CD14-positive monocyte (primary cell): ENCODE measurements at regions not wholly inside any gene's neighbourhood (a gene's known extent, or its start where the extent isn't known, plus 50 kb on each side); places are given as distances from the start of the nearest gene placed in this dataset.

Experiments used
- DNase-seq, 3 donors: peaks; one replicate each; pipeline ENCODE4 v3.0.0-alpha.2; 2011 to 2022
- H2AFZ ChIP-seq: 2 replicates; pipeline ENCODE4 v1.6.0; 2012; ENCODE audit warnings: mild to moderate bottlenecking, low read depth, low read length, inconsistent platforms; ENCODE audit not compliant: insufficient read depth, poor library complexity, severe bottlenecking
- H3K27ac ChIP-seq, 2 donors: 1 replicate in 1 of 2; 2 replicates in 1 of 2; pipeline ENCODE4 v1.5.1; 2012 to 2013; ENCODE audit warnings: low read length in 2 of 2, control low read depth in 1 of 2, inconsistent platforms in 1 of 2, low read depth in 1 of 2, mild to moderate bottlenecking in 1 of 2
- H3K27me3 ChIP-seq, 2 donors: one replicate each; pipeline versions ENCODE4 v1.6.0 to v1.6.1; 2011 to 2013; ENCODE audit warnings: low read length in 2 of 2; ENCODE audit not compliant: control insufficient read depth in 2 of 2, insufficient read depth in 2 of 2
- H3K36me3 ChIP-seq, 2 donors: replicated peaks in 1 of 2; 1 replicate in 1 of 2; 2 replicates in 1 of 2; pipeline versions ENCODE4 v1.5.1 to v1.6.1; 2012 to 2013; ENCODE audit warnings: low read length in 2 of 2, control low read depth in 1 of 2, inconsistent platforms in 1 of 2, mild to moderate bottlenecking in 1 of 2; ENCODE audit not compliant: insufficient read depth in 2 of 2, control insufficient read depth in 1 of 2
- H3K4me1 ChIP-seq, 2 donors: 1 replicate in 1 of 2; 2 replicates in 1 of 2; pipeline versions ENCODE4 v1.5.1 to v1.6.1; 2012 to 2013; ENCODE audit warnings: low read length in 2 of 2, control low read depth in 1 of 2, inconsistent platforms in 1 of 2, mild to moderate bottlenecking in 1 of 2, moderate library complexity in 1 of 2; ENCODE audit not compliant: insufficient read depth in 2 of 2, control insufficient read depth in 1 of 2
- H3K4me2 ChIP-seq: replicated peaks from 2 replicates; pipeline ENCODE3; 2012; ENCODE audit warnings: low read length, moderate library complexity, mild to moderate bottlenecking; ENCODE audit not compliant: poor library complexity, severe bottlenecking; ENCODE audit errors: extremely low read depth
- H3K4me3 ChIP-seq, 3 experiments: fragments of 200-600 bp in 1 of 3; sonication (generic) in 1 of 3; replicated peaks in 1 of 3; 1 replicate in 2 of 3; 2 replicates in 1 of 3; pipeline ENCODE4 v1.5.1; 2011 to 2013; ENCODE audit warnings: low read length in 3 of 3, mild to moderate bottlenecking in 3 of 3, control low read depth in 2 of 3, low read depth in 2 of 3, inconsistent platforms in 1 of 3, moderate library complexity in 1 of 3
- H3K79me2 ChIP-seq: 2 replicates; pipeline ENCODE4 v1.6.0; 2012; ENCODE audit warnings: mild to moderate bottlenecking, control low read depth, inconsistent platforms, low read length, moderate library complexity; ENCODE audit not compliant: insufficient read depth
- H3K9ac ChIP-seq: 2 replicates; pipeline ENCODE4 v1.6.0; 2017; ENCODE audit warnings: low read length, mild to moderate bottlenecking; ENCODE audit not compliant: insufficient read depth, poor library complexity, severe bottlenecking
- H3K9me3 ChIP-seq, 2 donors: replicated peaks in 1 of 2; 1 replicate in 1 of 2; 2 replicates in 1 of 2; pipeline versions ENCODE4 v1.5.1 to v1.6.1; 2012 to 2013; ENCODE audit warnings: low read length in 2 of 2, control low read depth in 1 of 2; ENCODE audit not compliant: control insufficient read depth in 1 of 2, insufficient read depth in 1 of 2
- H4K20me1 ChIP-seq: 2 replicates; pipeline ENCODE4 v1.6.0; 2012; ENCODE audit warnings: mild to moderate bottlenecking, low read length, control low read depth, moderate library complexity; ENCODE audit not compliant: insufficient read depth
- H3K27ac Mint-ChIP-seq, 7 donors: one replicate each; pipeline ENCODE4 v1.8.0; 2020; ENCODE audit warnings: mild to moderate bottlenecking in 7 of 7, mixed read lengths in 7 of 7, moderate library complexity in 6 of 7, inconsistent platforms in 2 of 7
- H3K27me3 Mint-ChIP-seq, 3 donors: one replicate each; pipeline ENCODE4 v1.8.0; 2021 to 2022; ENCODE audit warnings: low read depth in 3 of 3, mild to moderate bottlenecking in 3 of 3, mixed read lengths in 3 of 3, moderate library complexity in 3 of 3, inconsistent platforms in 1 of 3
- H3K36me3 Mint-ChIP-seq, 2 donors: one replicate each; pipeline ENCODE4 v1.8.0; 2020; ENCODE audit warnings: mixed read lengths in 2 of 2, inconsistent platforms in 1 of 2, mild to moderate bottlenecking in 1 of 2
- H3K4me1 Mint-ChIP-seq: one replicate; pipeline ENCODE4 v1.8.0; 2020; ENCODE audit warnings: mild to moderate bottlenecking, mixed read lengths
- H3K4me3 Mint-ChIP-seq, 2 donors: one replicate each; pipeline ENCODE4 v1.8.0; 2020; ENCODE audit warnings: mild to moderate bottlenecking in 2 of 2, mixed read lengths in 2 of 2, moderate library complexity in 1 of 2
- H3K9me3 Mint-ChIP-seq, 7 donors: one replicate each; pipeline ENCODE4 v1.8.0; 2020 to 2022; ENCODE audit warnings: mixed read lengths in 7 of 7, mild to moderate bottlenecking in 6 of 7, moderate library complexity in 6 of 7, inconsistent platforms in 2 of 7
- WGBS: methylation state at CpG from one replicate; pipeline ENCODE4 v1.1.5; 2013; ENCODE audit warnings: missing lambda C conversion rate; ENCODE audit not compliant: insufficient coverage; 5-methylcytosine and 5-hydroxymethylcytosine counted together
- intact Hi-C, 2 donors: fragments of 100-400 bp; cut with micrococcal nuclease; formaldehyde crosslinking; loops; one replicate each; pipeline versions ENCODE4 v1.15.0 to v1.15.1; 2023
- TF ChIP-seq, protein P1 (sequence below): fragments of 200-600 bp; IDR thresholded peaks from one replicate; pipeline ENCODE4 v1.8.0; 2022; ENCODE audit warnings: antibody characterized with exemption, mild to moderate bottlenecking

DNA sequence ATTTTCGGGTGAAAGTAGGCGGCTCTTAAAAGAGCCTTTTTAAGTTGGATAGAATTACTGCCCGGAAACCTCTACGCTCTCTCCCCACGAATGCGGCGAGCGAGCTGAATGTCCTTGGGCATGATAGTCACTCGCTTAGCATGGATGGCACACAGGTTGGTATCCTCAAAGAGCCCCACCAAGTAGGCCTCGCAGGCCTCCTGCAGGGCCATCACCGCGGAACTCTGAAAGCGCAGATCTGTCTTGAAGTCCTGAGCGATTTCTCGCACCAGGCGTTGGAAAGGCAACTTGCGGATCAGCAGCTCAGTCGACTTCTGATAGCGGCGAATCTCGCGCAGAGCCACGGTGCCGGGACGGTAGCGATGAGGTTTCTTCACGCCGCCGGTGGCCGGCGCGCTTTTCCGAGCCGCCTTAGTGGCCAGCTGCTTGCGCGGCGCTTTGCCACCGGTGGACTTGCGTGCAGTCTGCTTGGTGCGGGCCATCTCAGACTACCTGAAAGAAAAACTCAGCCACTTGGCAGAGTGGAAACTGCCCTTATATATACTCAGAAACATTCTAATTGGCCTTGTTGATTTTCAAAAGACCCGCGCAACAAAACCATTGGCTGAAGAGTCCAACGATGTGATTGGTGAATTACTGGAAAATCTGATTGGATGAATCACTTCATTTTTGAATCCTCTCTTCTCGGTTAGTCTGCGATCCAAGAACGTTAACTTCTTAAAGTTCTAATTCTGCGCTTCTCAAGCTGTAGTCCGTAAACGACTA is 93.9 kb upstream of the BTN3A2 start:
- Histone ChIP-seq H3K9ac (peak overlapping the region; percentile 37), H3K79me2 (peaks cover 17% of the 10 kb centered on the region), H3K4me3 (peak overlapping the region; percentile 50 to 82 (median 58)), H3K9me3 (no peaks in the 10 kb centered on the region), H3K27ac (peak overlapping the region in 1 of 2 donors; percentile 83), H3K27me3 (no peaks in the 10 kb centered on the region), H2AFZ (peak overlapping the region; percentile 95), H3K4me1 (peaks cover 36 to 49% of the 10 kb centered on the region in 2 donors), H3K36me3 (no peaks in the 10 kb centered on the region), H4K20me1 (no peaks in the 10 kb centered on the region), H3K4me2 (peak overlapping the region; percentile 96)
- Mint-ChIP-seq H3K4me1 (peaks cover 33% of the 10 kb centered on the region), H3K36me3 (no peaks in the 10 kb centered on the region), H3K9me3 (no peaks in the 10 kb centered on the region), H3K27me3 (peaks cover 0 to 3% (median 0%) of the 10 kb centered on the region in 3 donors), H3K4me3 (no peak overlapping the region), H3K27ac (peak overlapping the region in 5 of 7 donors; percentile 82 to 92 (median 91))
- intact Hi-C loops: loop anchor here (5.0 to 10.0 kb wide), 2 partner anchors 74 to 236 kb away; a partner anchor contains a TSS
- peak; percentile 66 to 83 (median 73) for DNase-seq
- TF ChIP-seq, protein P1, sequence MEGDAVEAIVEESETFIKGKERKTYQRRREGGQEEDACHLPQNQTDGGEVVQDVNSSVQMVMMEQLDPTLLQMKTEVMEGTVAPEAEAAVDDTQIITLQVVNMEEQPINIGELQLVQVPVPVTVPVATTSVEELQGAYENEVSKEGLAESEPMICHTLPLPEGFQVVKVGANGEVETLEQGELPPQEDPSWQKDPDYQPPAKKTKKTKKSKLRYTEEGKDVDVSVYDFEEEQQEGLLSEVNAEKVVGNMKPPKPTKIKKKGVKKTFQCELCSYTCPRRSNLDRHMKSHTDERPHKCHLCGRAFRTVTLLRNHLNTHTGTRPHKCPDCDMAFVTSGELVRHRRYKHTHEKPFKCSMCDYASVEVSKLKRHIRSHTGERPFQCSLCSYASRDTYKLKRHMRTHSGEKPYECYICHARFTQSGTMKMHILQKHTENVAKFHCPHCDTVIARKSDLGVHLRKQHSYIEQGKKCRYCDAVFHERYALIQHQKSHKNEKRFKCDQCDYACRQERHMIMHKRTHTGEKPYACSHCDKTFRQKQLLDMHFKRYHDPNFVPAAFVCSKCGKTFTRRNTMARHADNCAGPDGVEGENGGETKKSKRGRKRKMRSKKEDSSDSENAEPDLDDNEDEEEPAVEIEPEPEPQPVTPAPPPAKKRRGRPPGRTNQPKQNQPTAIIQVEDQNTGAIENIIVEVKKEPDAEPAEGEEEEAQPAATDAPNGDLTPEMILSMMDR: no peak
- under 1% methylated on average over 40 of the region's 49 CpGs for WGBS

DNA sequence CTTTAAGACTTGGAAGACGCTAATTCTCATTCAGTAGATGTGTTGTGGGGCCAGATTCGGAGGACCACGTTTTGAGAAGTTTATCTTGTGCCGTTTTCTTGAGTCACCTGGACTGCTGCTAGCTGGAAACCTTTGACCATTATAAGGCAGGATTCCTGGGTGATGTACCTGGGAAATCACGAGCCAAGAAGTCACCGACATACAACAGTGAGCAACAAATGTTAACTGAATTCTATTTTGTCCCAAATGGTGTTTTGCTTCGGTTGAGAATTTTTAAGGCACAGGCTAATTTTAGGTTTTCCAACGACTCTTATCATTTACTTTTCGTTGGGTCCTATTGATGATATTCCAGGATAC is 93.4 kb upstream of the BTN3A2 start:
- intact Hi-C loops: loop anchor here (5.0 to 10.0 kb wide), 2 partner anchors 74 to 237 kb away; a partner anchor contains a TSS
- no peaks in the 10 kb centered on the region for H3K9me3 Mint-ChIP-seq
- H3K27ac Mint-ChIP-seq: peak overlapping the region in 5 of 7 donors; percentile 82 to 92 (median 91)
- H3K36me3 Mint-ChIP-seq: no peaks in the 10 kb centered on the region
- DNase-seq: no peak
- Histone ChIP-seq H3K4me3 (peak overlapping the region; percentile 50 to 82 (median 58)), H3K79me2 (peaks cover 17% of the 10 kb centered on the region), H4K20me1 (no peaks in the 10 kb centered on the region), H3K27me3 (no peaks in the 10 kb centered on the region), H3K9ac (no peak overlapping the region), H3K9me3 (no peaks in the 10 kb centered on the region), H2AFZ (peak overlapping the region; percentile 95), H3K36me3 (no peaks in the 10 kb centered on the region), H3K4me2 (peak overlapping the region; percentile 96), H3K27ac (peak overlapping the region in 1 of 2 donors; percentile 83), H3K4me1 (peaks cover 36 to 49% of the 10 kb centered on the region in 2 donors)
- 0% methylated on average over 7 of the region's 9 CpGs for WGBS
- H3K4me1 Mint-ChIP-seq: peaks cover 33% of the 10 kb centered on the region
- no peak overlapping the region for H3K4me3 Mint-ChIP-seq
- TF ChIP-seq, protein P1: no peak
- H3K27me3 Mint-ChIP-seq: peaks cover 0 to 3% (median 0%) of the 10 kb centered on the region in 3 donors
